ENCODE measurements at regions not wholly inside any gene's neighbourhood (a gene's known extent, or its start where the extent isn't known, plus 50 kb on each side); places are given as distances from the start of the nearest gene placed in this dataset.
"Not testable (repeated sequence)": the region's sequence is repeated elsewhere in the genome, so short reads cannot be mapped to it uniquely, and the experiment has no call there.

GRCh38 chr4:64095398-64095797 lies 313.9 kb downstream of the TECRL start:
- Histone ChIP-seq H3K27me3 (ENCODE audit: insufficient read depth, low read length) (no peaks in the 10 kb centered on the region), H3K36me3 (ENCODE audit: insufficient read depth, low read length) (no peaks in the 10 kb centered on the region), H3K79me2 (ENCODE audit: insufficient read depth, low read length) (no peaks in the 10 kb centered on the region), H4K20me1 (ENCODE audit: insufficient read depth, low read length) (no peaks in the 10 kb centered on the region), H3K4me2 (ENCODE audit: insufficient read depth, low read length) (no peak overlapping the region), H3K4me1 (ENCODE audit: insufficient read depth, low read length) (no peaks in the 10 kb centered on the region), H2AFZ (ENCODE audit: low read length) (no peak overlapping the region), H3K9me3 (ENCODE audit: low read depth, low read length) (peaks cover 2% of the 10 kb centered on the region), H3K27ac (ENCODE audit: low read depth, low read length) (no peak overlapping the region), H3K4me3 (ENCODE audit: insufficient read depth, low read length) (no peak overlapping the region)
- no peak for DNase-seq (ENCODE audit: insufficient read length, low spot score, missing footprints)
- TF ChIP-seq, protein P1, sequence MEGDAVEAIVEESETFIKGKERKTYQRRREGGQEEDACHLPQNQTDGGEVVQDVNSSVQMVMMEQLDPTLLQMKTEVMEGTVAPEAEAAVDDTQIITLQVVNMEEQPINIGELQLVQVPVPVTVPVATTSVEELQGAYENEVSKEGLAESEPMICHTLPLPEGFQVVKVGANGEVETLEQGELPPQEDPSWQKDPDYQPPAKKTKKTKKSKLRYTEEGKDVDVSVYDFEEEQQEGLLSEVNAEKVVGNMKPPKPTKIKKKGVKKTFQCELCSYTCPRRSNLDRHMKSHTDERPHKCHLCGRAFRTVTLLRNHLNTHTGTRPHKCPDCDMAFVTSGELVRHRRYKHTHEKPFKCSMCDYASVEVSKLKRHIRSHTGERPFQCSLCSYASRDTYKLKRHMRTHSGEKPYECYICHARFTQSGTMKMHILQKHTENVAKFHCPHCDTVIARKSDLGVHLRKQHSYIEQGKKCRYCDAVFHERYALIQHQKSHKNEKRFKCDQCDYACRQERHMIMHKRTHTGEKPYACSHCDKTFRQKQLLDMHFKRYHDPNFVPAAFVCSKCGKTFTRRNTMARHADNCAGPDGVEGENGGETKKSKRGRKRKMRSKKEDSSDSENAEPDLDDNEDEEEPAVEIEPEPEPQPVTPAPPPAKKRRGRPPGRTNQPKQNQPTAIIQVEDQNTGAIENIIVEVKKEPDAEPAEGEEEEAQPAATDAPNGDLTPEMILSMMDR (IDR thresholded peaks at IDR 0.05; ENCODE audit: extremely low read depth, low read depth, low read length): no peak

- Histone ChIP-seq H3K27me3 (ENCODE audit: insufficient read depth, low read length) (no peaks in the 10 kb centered on the region), H3K9me3 (ENCODE audit: low read depth, low read length) (no peaks in the 10 kb centered on the region), H3K79me2 (ENCODE audit: insufficient read depth, low read length) (no peaks in the 10 kb centered on the region), H3K36me3 (ENCODE audit: insufficient read depth, low read length) (no peaks in the 10 kb centered on the region), H3K27ac (ENCODE audit: low read depth, low read length) (no peak overlapping the region), H3K4me3 (ENCODE audit: insufficient read depth, low read length) (no peak overlapping the region), H3K4me2 (ENCODE audit: insufficient read depth, low read length) (no peak overlapping the region), H2AFZ (ENCODE audit: low read length) (no peak overlapping the region), H3K4me1 (ENCODE audit: insufficient read depth, low read length) (no peaks in the 10 kb centered on the region), H4K20me1 (ENCODE audit: insufficient read depth, low read length) (no peaks in the 10 kb centered on the region)
- DNase-seq (ENCODE audit: insufficient read length, low spot score, missing footprints): no peak
- TF ChIP-seq, protein P1 (IDR thresholded peaks at IDR 0.05; ENCODE audit: extremely low read depth, low read depth, low read length): no peak
These were observed 329.9 kb downstream of the TECRL start for GRCh38 chr4:64079316-64079715.

DNA sequence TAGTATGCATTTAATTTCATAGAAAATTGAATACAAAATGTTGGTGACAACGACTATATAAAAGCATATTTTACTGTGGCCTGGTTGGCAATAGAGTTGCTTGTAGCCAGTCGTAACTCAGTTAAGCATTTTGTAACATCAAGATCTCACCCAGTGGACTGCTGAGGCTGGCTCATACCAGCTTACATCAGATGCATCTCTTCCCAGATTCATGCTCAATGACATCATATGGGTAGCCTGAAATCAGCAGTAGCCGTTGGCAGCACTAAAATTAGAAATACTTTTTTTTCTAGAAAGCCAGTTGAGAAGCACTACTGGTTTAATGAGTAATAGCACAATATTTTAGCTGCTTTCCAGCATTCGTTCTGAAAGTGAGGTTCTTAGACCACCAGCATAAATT lies 341.2 kb downstream of the TECRL start:
- H3K36me3 ChIP-seq (ENCODE audit: insufficient read depth, low read length): no peaks in the 10 kb centered on the region
- no peaks in the 10 kb centered on the region for H4K20me1 ChIP-seq (ENCODE audit: insufficient read depth, low read length)
- H2AFZ ChIP-seq (ENCODE audit: low read length): no peak overlapping the region
- TF ChIP-seq, protein P1 (IDR thresholded peaks at IDR 0.05; ENCODE audit: extremely low read depth, low read depth, low read length): no peak
- H3K79me2 ChIP-seq (ENCODE audit: insufficient read depth, low read length): no peaks in the 10 kb centered on the region
- no peak overlapping the region for H3K27ac ChIP-seq (ENCODE audit: low read depth, low read length)
- no peak overlapping the region for H3K4me3 ChIP-seq (ENCODE audit: insufficient read depth, low read length)
- H3K4me1 ChIP-seq (ENCODE audit: insufficient read depth, low read length): no peaks in the 10 kb centered on the region
- no peaks in the 10 kb centered on the region for H3K9me3 ChIP-seq (ENCODE audit: low read depth, low read length)
- H3K27me3 ChIP-seq (ENCODE audit: insufficient read depth, low read length): no peaks in the 10 kb centered on the region
- no peak overlapping the region for H3K4me2 ChIP-seq (ENCODE audit: insufficient read depth, low read length)
- DNase-seq (ENCODE audit: insufficient read length, low spot score, missing footprints): no peak

- Histone ChIP-seq H3K36me3 (ENCODE audit: insufficient read depth, low read length) (no peaks in the 10 kb centered on the region), H2AFZ (ENCODE audit: low read length) (no peak overlapping the region), H3K4me1 (ENCODE audit: insufficient read depth, low read length) (no peaks in the 10 kb centered on the region), H3K27me3 (ENCODE audit: insufficient read depth, low read length) (no peaks in the 10 kb centered on the region), H3K9me3 (ENCODE audit: low read depth, low read length) (no peaks in the 10 kb centered on the region), H3K27ac (ENCODE audit: low read depth, low read length) (no peak overlapping the region), H3K4me2 (ENCODE audit: insufficient read depth, low read length) (no peak overlapping the region), H3K79me2 (ENCODE audit: insufficient read depth, low read length) (no peaks in the 10 kb centered on the region), H3K4me3 (ENCODE audit: insufficient read depth, low read length) (no peak overlapping the region), H4K20me1 (ENCODE audit: insufficient read depth, low read length) (no peaks in the 10 kb centered on the region)
- DNase-seq (ENCODE audit: insufficient read length, low spot score, missing footprints): no peak
- TF ChIP-seq, protein P1 (IDR thresholded peaks at IDR 0.05; ENCODE audit: extremely low read depth, low read depth, low read length): no peak
These were observed 346.3 kb downstream of the TECRL start for GRCh38 chr4:64062991-64063390.

GRCh38 chr4:64037033-64037432 lies 372.2 kb downstream of the TECRL start:
- not testable (repeated sequence) for H3K4me3 ChIP-seq (ENCODE audit: insufficient read depth, low read length); H3K36me3 ChIP-seq (ENCODE audit: insufficient read depth, low read length); H3K79me2 ChIP-seq (ENCODE audit: insufficient read depth, low read length); H4K20me1 ChIP-seq (ENCODE audit: insufficient read depth, low read length); H2AFZ ChIP-seq (ENCODE audit: low read length); H3K27me3 ChIP-seq (ENCODE audit: insufficient read depth, low read length); H3K9me3 ChIP-seq (ENCODE audit: low read depth, low read length); DNase-seq (ENCODE audit: insufficient read length, low spot score, missing footprints); H3K4me2 ChIP-seq (ENCODE audit: insufficient read depth, low read length); H3K27ac ChIP-seq (ENCODE audit: low read depth, low read length); H3K4me1 ChIP-seq (ENCODE audit: insufficient read depth, low read length)

Data from osteoblast (primary cell).